ENCODE measurements at regions not wholly inside any gene's neighbourhood (a gene's known extent, or its start where the extent isn't known, plus 50 kb on each side); places are given as distances from the start of the nearest gene placed in this dataset.

- DNase-seq (ENCODE audit: low read depth), result no peak
- no peak for TF ChIP-seq CTCF (IDR thresholded peaks at IDR 0.05; ENCODE audit: insufficient read depth, low read depth, low read length)
- H3K4me3 ChIP-seq (ENCODE audit: low read depth, low read length), result no peak overlapping the region
Observed at GRCh38 chr22:26992556-26992955, 335.2 kb downstream of the MIAT start.

DNA sequence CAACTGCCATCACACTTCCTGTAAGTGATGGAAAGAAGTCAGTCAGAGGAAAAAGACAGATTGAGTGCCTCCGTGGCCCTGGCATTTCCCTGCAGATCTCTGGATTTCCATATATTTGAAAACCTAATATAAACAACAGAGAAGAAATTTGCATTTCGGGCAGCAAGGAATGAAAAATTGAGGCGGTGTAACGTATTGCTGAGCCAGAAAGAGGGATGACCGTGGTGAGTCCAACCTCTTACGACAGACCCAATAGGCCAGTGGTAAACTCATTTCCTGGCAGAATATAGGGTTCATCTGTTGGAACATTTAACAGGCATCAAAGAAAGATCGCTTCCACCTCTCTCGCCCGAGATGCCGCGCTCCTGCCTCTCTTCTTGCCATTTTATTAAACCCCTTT, 336.5 kb downstream of the MIAT start:
- no peak overlapping the region for H3K4me3 ChIP-seq (ENCODE audit: low read depth, low read length)
- no peak for DNase-seq (ENCODE audit: low read depth)
- no peak for TF ChIP-seq CTCF (IDR thresholded peaks at IDR 0.05; ENCODE audit: insufficient read depth, low read depth, low read length)

GRCh38 chr22:26994801-26995200, 337.4 kb downstream of the MIAT start:
- DNase-seq (ENCODE audit: low read depth), result no peak
- TF ChIP-seq CTCF (IDR thresholded peaks at IDR 0.05; ENCODE audit: insufficient read depth, low read depth, low read length), result no peak
- H3K4me3 ChIP-seq (ENCODE audit: low read depth, low read length), result no peak overlapping the region

DNA sequence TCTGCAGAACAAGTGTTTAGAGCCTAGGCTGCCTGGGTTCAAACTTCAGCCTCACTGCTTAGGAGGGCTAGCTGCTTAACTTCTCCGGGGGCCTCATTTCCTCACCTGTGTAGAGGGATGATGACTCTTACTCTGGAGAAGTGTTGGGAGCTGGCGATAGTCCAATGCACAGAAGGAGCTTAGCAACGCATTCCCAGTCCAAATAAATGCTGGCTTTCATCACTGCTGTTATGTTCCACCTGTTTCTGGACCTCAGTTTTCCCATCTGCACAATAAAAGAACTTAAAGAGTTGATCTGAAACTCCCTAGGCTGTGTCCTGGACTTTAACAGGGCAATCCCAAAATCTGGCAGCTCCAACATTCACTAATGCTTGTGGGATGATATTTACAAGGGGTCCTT, 337.8 kb downstream of the MIAT start:
- DNase-seq (ENCODE audit: low read depth), result no peak
- TF ChIP-seq CTCF (IDR thresholded peaks at IDR 0.05; ENCODE audit: insufficient read depth, low read depth, low read length), result no peak
- H3K4me3 ChIP-seq (ENCODE audit: low read depth, low read length), result no peak overlapping the region

- H3K4me3 ChIP-seq (ENCODE audit: low read depth, low read length), result no peak overlapping the region
- no peak for TF ChIP-seq CTCF (IDR thresholded peaks at IDR 0.05; ENCODE audit: insufficient read depth, low read depth, low read length)
- DNase-seq (ENCODE audit: low read depth), result no peak
Observed at GRCh38 chr22:26996154-26996553, 338.8 kb downstream of the MIAT start.

DNA sequence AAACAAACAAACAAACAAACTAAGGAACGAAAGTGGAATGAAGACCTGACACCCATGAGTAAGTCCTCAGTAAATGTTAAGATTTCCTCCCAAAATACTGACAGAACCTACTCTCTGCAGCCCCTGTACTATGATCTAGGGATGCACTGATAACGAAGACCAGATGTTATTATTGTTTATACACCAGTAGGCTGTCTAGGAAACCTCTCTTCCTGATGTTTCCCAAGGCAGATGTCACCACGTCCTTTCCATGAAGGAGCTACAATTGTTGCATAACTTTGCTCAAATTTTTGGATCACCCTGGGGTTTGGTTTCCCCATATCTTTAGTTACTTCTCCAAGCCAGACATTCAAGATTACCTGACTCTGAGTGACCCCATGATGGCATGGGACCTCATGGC, 340.7 kb downstream of the MIAT start:
- DNase-seq (ENCODE audit: low read depth), result no peak
- no peak for TF ChIP-seq CTCF (IDR thresholded peaks at IDR 0.05; ENCODE audit: insufficient read depth, low read depth, low read length)
- H3K4me3 ChIP-seq (ENCODE audit: low read depth, low read length), result no peak overlapping the region

GRCh38 chr22:26998716-26999115, 341.3 kb downstream of the MIAT start:
- no peak for TF ChIP-seq CTCF (IDR thresholded peaks at IDR 0.05; ENCODE audit: insufficient read depth, low read depth, low read length)
- no peak for DNase-seq (ENCODE audit: low read depth)
- no peak overlapping the region for H3K4me3 ChIP-seq (ENCODE audit: low read depth, low read length)

Data from fibroblast of villous mesenchyme (primary cell).